ENCODE measurements at regions not wholly inside any gene's neighbourhood (a gene's known extent, or its start where the extent isn't known, plus 50 kb on each side); places are given as distances from the start of the nearest gene placed in this dataset.

DNA sequence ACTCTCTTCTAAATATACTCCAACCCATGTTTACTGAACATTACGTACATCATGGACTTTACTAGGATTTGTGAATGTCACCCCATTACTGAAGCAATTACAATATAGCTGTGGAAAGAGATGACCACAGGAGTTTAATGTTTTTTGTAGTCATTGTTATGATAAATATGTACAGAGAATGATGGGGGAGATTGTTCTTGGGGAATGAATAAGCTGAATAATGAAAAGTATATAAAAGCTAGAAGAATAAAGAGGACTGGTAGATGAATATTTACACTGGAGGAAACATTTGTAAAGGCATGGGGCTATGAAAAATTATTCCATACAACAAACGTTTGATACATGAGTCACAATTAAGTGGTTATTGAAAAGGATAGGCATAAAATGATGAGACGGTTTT is 340.9 kb downstream of the SEMA3D start:
- TF ChIP-seq, protein P1, sequence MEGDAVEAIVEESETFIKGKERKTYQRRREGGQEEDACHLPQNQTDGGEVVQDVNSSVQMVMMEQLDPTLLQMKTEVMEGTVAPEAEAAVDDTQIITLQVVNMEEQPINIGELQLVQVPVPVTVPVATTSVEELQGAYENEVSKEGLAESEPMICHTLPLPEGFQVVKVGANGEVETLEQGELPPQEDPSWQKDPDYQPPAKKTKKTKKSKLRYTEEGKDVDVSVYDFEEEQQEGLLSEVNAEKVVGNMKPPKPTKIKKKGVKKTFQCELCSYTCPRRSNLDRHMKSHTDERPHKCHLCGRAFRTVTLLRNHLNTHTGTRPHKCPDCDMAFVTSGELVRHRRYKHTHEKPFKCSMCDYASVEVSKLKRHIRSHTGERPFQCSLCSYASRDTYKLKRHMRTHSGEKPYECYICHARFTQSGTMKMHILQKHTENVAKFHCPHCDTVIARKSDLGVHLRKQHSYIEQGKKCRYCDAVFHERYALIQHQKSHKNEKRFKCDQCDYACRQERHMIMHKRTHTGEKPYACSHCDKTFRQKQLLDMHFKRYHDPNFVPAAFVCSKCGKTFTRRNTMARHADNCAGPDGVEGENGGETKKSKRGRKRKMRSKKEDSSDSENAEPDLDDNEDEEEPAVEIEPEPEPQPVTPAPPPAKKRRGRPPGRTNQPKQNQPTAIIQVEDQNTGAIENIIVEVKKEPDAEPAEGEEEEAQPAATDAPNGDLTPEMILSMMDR (IDR thresholded peaks at IDR 0.05): no peak

DNA sequence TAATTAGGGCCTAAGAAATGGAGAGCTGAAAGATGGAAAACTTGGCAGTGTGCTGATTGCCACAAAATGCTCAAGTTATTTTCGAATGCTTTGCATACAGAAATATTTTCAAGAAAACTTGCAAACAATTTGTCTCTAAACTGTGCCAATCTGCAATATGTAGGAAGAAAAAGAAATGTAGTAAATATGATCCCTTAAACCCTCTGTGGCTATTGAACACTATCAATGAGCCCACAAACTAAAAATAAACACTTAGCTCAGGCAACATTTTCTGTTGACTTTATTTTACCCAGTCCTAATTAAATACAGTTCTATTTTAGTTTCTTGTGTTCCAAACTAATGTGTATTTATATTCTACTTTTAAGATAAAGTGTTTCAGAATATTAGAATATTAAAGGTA is 342.1 kb downstream of the SEMA3D start:
- TF ChIP-seq, protein P1 (IDR thresholded peaks at IDR 0.05): no peak

DNA sequence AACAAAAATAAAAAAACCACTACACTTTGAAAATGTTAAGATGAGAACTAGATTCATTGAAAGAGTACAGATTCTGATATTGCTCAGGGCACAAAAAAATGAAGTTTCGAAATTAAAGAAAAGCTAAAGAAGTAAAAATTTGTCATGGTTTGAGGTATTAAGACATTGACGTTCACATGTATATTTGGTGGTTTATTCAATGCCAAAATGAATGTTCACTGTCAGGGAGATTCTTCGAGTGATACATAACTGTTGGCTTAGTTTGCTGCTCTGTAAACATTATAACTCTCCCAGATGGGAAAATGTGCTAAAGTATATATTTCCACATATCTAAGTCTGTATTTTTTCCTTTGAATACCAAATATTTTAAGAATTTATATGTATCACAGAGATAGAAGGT is 345.0 kb downstream of the SEMA3D start:
- TF ChIP-seq, protein P1 (IDR thresholded peaks at IDR 0.05): no peak

DNA sequence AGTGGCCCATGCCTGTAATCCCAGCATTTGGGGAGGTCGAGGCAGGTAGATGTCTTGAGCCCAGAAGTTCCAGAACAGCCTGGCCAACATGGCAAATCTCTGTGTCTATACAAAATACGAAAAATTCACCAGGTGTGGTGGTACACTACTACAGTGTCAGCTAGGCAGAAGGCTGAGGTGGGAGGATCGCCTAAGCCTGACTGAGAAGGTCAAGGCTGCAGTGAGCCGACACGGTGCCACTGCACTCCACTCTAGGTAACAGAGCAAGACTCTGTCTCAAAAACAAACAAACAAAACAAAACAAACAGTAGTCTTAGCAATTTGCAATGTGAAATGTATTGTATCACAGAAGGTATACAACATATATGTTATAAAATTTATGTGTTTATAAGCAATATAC is 348.0 kb downstream of the SEMA3D start:
- TF ChIP-seq, protein P1 (IDR thresholded peaks at IDR 0.05): no peak

DNA sequence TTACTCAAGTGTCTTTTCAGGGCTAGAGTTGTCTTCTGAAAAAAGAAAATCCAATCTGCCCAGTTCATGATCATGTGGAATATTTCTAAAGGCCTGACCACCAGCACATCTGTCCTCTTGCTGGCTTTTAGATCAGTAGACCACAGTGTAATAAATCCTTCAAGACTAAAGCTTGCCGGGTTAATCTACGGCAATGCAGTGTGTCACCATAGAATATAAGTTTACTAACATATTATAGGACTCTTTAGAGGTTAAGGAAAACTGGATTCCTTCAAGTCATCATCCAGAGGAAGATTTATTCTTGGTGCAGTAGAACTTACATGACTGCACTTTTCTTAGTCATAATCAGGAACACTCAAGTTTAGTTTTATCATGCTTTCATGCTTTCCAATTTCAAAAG is 349.5 kb downstream of the SEMA3D start:
- TF ChIP-seq, protein P1 (IDR thresholded peaks at IDR 0.05): no peak

DNA sequence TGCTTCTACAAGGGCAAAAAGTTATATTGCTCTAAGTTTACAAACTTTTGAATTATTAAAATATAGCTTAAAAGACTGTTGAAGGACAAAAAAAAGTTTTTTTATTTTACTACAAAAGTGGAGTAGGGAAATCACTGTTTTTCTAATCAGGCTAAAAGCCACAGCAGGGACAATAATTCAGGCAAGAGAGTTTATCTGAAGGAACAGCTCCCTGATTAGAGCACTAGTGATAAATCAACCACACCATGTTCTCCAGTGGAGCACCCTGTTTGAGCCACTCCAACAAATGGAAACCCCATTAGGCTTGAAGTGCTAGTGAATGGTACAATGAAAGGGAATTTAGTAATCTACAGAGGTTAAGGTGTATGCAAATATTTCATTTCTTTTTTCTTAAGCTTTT is 357.1 kb downstream of the SEMA3D start:
- TF ChIP-seq, protein P1 (IDR thresholded peaks at IDR 0.05): no peak

DNA sequence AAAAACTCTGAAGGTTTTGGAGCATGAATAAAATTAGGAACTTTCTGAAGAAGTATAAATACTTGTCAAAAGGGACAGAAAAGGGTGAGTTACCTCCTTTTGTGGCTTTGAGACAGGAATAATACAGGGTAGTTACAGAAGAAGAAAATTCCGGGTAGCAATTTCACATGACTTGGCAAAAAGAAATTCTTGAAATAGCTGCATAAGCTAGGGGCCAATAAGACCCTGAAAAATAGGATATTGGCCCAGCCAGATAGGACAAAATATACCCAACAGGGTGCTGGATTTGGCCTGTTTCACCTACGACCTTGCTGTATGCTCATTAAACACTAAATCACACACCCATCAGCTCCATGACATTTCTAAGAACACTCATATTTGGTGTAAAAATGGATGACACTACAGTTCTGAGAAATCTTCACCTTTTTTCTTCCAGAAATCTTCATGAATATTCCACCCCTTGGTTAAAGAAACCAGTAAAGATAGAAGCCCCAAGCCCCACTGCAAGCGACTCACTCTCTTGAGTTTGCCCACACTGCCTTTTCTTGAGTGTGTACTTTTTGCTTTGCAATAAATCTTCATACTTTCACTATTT is 362.7 kb downstream of the SEMA3D start:
- TF ChIP-seq, protein P1 (IDR thresholded peaks at IDR 0.05): no peak

DNA sequence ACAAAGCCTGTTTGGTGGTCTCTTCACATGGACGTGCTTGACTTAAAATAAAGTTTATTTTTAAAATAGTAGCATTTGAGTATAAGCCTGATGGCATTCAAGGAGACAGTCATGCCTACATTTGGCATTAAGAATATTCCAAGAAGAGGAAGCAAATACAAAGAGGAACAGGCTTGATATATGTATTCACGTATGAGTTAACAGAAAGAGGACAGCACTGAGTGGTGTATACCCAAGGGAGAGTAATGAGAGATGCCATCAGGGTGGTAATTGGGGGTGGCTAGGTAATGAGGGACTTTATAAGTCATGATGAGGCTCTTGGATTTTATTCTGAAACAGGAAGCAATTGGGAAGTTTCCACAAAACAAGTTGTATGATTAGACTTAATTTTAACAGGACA is 363.3 kb downstream of the SEMA3D start:
- TF ChIP-seq, protein P1 (IDR thresholded peaks at IDR 0.05): no peak
